A673 (cell line): ENCODE measurements at regions not wholly inside any gene's neighbourhood (a gene's known extent, or its start where the extent isn't known, plus 50 kb on each side); places are given as distances from the start of the nearest gene placed in this dataset.

Experiments
- EZH2 ChIP-seq: fragments of 200-600 bp; sonication (generic); IDR thresholded peaks from 2 replicates; pipeline ENCODE4 v1.6.1; 2017; ENCODE audit warnings: borderline replicate concordance, low read depth, mild to moderate bottlenecking, mixed read lengths, antibody characterized with exemption, low read length; ENCODE audit not compliant: poor library complexity, severe bottlenecking
- TF ChIP-seq, protein P1 (sequence below): fragments of 300-800, 200-600 bp; sonication (generic); conservative IDR thresholded peaks from 2 replicates; pipeline ENCODE4 v1.5.1; 2017; ENCODE audit warnings: low read depth, mild to moderate bottlenecking, antibody characterized with exemption, low read length, moderate library complexity, mixed read lengths

DNA sequence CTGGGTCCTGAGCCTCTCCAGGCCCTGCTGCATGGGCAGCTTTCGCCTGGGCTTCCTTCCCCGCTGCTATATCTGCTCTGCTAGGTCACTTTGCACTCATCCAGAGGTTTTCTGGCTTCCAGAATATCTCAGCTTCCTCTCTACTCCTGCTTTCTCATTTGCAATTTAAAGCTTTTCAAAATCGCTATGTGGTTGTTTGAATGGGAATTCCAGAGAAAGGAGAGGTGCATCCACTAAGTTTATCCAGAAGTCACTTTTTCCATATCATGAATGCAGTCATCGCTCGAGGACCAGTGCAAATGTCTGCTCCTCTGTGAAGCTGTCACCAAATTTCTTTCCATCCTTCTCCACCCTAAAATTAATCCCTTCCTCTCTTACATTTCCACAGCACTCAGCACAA is 61.2 kb downstream of the SOD2 start:
- TF ChIP-seq, protein P1, sequence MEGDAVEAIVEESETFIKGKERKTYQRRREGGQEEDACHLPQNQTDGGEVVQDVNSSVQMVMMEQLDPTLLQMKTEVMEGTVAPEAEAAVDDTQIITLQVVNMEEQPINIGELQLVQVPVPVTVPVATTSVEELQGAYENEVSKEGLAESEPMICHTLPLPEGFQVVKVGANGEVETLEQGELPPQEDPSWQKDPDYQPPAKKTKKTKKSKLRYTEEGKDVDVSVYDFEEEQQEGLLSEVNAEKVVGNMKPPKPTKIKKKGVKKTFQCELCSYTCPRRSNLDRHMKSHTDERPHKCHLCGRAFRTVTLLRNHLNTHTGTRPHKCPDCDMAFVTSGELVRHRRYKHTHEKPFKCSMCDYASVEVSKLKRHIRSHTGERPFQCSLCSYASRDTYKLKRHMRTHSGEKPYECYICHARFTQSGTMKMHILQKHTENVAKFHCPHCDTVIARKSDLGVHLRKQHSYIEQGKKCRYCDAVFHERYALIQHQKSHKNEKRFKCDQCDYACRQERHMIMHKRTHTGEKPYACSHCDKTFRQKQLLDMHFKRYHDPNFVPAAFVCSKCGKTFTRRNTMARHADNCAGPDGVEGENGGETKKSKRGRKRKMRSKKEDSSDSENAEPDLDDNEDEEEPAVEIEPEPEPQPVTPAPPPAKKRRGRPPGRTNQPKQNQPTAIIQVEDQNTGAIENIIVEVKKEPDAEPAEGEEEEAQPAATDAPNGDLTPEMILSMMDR: no peak
- TF ChIP-seq EZH2: no peak
